Glutamatergic neuron (in vitro differentiated cells): ENCODE measurements at regions not wholly inside any gene's neighbourhood (a gene's known extent, or its start where the extent isn't known, plus 50 kb on each side); places are given as distances from the start of the nearest gene placed in this dataset.

Source experiments
- DNase-seq: peaks from one replicate; pipeline ENCODE4 v3.0.0; 2022
- H3K27ac Mint-ChIP-seq: one replicate; pipeline ENCODE4 v1.8.0; 2020; ENCODE audit warnings: mild to moderate bottlenecking, mixed read lengths, inconsistent platforms; ENCODE audit not compliant: unreplicated experiment
- H3K27me3 Mint-ChIP-seq: one replicate; pipeline ENCODE4 v1.8.0; 2020; ENCODE audit warnings: mild to moderate bottlenecking, moderate library complexity, mixed read lengths, inconsistent platforms; ENCODE audit not compliant: unreplicated experiment
- H3K36me3 Mint-ChIP-seq: one replicate; pipeline ENCODE4 v1.8.0; 2020; ENCODE audit warnings: mild to moderate bottlenecking, mixed read lengths, inconsistent platforms; ENCODE audit not compliant: unreplicated experiment
- H3K4me1 Mint-ChIP-seq: one replicate; pipeline ENCODE4 v1.8.0; 2020; ENCODE audit warnings: mild to moderate bottlenecking, low read depth, mixed read lengths, inconsistent platforms; ENCODE audit not compliant: unreplicated experiment
- H3K4me3 Mint-ChIP-seq: one replicate; pipeline ENCODE4 v1.8.0; 2020; ENCODE audit warnings: mild to moderate bottlenecking, mixed read lengths, inconsistent platforms; ENCODE audit not compliant: unreplicated experiment
- H3K9me3 Mint-ChIP-seq: one replicate; pipeline ENCODE4 v1.8.0; 2020; ENCODE audit warnings: mild to moderate bottlenecking, moderate library complexity, mixed read lengths, inconsistent platforms; ENCODE audit not compliant: unreplicated experiment
- CTCF ChIP-seq: fragments of 200-600 bp; sonication (generic); IDR thresholded peaks from one replicate; pipeline ENCODE4 v1.5.0; 2021; ENCODE audit not compliant: partially characterized antibody, unreplicated experiment

- peaks cover 5% of the 10 kb centered on the region for H3K4me1 Mint-ChIP-seq
- peaks cover 5% of the 10 kb centered on the region for H3K27me3 Mint-ChIP-seq
- no peaks in the 10 kb centered on the region for H3K36me3 Mint-ChIP-seq
- no peak overlapping the region for H3K27ac Mint-ChIP-seq
- H3K4me3 Mint-ChIP-seq = no peak overlapping the region
- TF ChIP-seq CTCF = no peak
- H3K9me3 Mint-ChIP-seq = no peaks in the 10 kb centered on the region
- DNase-seq = no peak
Observed at GRCh38 chr11:95589893-95590612, 199.5 kb downstream of the FAM76B start.

- DNase-seq = no peak
- Mint-ChIP-seq H3K36me3 (no peaks in the 10 kb centered on the region), H3K27ac (no peak overlapping the region), H3K9me3 (no peaks in the 10 kb centered on the region), H3K4me1 (peaks cover 5% of the 10 kb centered on the region), H3K27me3 (peaks cover 5% of the 10 kb centered on the region), H3K4me3 (no peak overlapping the region)
- TF ChIP-seq CTCF = no peak
Observed at GRCh38 chr11:95588821-95589220, 200.8 kb downstream of the FAM76B start.

GRCh38 chr11:95586661-95587060, 202.9 kb downstream of the FAM76B start:
- Mint-ChIP-seq H3K4me1 (no peaks in the 10 kb centered on the region), H3K27ac (no peak overlapping the region), H3K9me3 (no peaks in the 10 kb centered on the region), H3K36me3 (no peaks in the 10 kb centered on the region), H3K4me3 (no peak overlapping the region), H3K27me3 (peaks cover 5% of the 10 kb centered on the region)
- no peak for DNase-seq
- TF ChIP-seq CTCF = no peak

- Mint-ChIP-seq H3K4me1 (no peaks in the 10 kb centered on the region), H3K9me3 (no peaks in the 10 kb centered on the region), H3K36me3 (no peaks in the 10 kb centered on the region), H3K27ac (no peak overlapping the region), H3K4me3 (no peak overlapping the region), H3K27me3 (peaks cover 4% of the 10 kb centered on the region)
- no peak for DNase-seq
- no peak for TF ChIP-seq CTCF
Observed at GRCh38 chr11:95586155-95586554, 203.4 kb downstream of the FAM76B start.

GRCh38 chr11:95585752-95586077, 203.9 kb downstream of the FAM76B start:
- no peak overlapping the region for H3K27ac Mint-ChIP-seq

More at GRCh38 chr11:95585752-95586077, 203.9 kb downstream of the FAM76B start:
- Mint-ChIP-seq H3K4me1 (no peaks in the 10 kb centered on the region), H3K27me3 (no peaks in the 10 kb centered on the region), H3K4me3 (no peak overlapping the region), H3K9me3 (no peaks in the 10 kb centered on the region), H3K36me3 (no peaks in the 10 kb centered on the region)
- TF ChIP-seq CTCF = no peak
- no peak for DNase-seq
